ENCODE measurements at regions not wholly inside any gene's neighbourhood (a gene's known extent, or its start where the extent isn't known, plus 50 kb on each side); places are given as distances from the start of the nearest gene placed in this dataset.

DNA sequence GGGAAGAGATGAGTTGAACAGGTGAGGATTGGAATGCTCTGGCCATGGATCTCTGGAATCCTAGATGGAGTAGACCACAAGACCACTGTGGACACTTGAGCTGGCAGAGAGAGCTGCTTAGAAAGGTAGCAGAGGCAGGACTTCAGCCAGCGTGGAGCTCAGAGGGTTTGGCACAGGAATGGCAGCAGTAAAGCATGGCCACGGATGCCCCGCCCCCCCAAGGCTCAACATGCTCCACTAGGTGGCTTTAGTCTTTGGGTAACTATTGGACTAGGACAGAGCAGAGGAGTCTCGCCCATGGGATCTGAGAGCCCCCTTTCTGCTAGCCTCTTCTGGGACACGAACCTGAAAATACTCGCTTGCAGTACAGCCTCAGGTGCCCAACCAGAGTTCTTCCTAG, 150.1 kb upstream of the NEIL3 start:
- Histone ChIP-seq H3K36me3 (ENCODE audit: control insufficient read depth, insufficient read depth, low read length) (no peaks in the 10 kb centered on the region), H3K27ac (ENCODE audit: low read length) (no peak overlapping the region), H3K4me3 (ENCODE audit: low read length) (no peak overlapping the region), H3K9me3 (replicated peaks; ENCODE audit: control insufficient read depth, low read depth, low read length) (peaks cover 3% of the 10 kb centered on the region), H3K27me3 (ENCODE audit: control insufficient read depth, insufficient read depth, low read length) (no peaks in the 10 kb centered on the region), H3K4me1 (ENCODE audit: control insufficient read depth, insufficient read depth, low read length) (no peaks in the 10 kb centered on the region)
- no peak for DNase-seq
- 83% methylated on average over 4 of the region's 6 CpGs for WGBS (ENCODE audit: insufficient coverage)

DNA sequence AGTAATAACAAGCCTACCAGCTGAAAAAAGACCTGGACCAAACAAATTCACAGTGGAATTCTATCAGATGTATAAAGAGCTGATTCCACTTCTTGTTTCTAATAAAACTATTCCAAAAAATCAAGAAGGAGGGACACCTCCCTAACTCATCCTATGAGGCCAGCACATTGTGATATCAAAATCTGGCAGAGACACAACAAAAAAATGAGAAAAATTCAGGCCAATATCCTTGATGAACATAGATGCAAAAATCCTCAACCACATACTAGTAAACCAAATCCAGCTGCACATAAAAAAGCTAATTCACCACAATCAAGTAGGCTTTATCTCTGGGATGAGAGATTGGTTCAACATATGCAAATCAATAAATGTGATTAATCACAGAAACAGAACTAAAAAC, 147.9 kb upstream of the NEIL3 start:
- no peak overlapping the region for H3K4me3 ChIP-seq (ENCODE audit: low read length)
- no peaks in the 10 kb centered on the region for H3K27me3 ChIP-seq (ENCODE audit: control insufficient read depth, insufficient read depth, low read length)
- no peaks in the 10 kb centered on the region for H3K36me3 ChIP-seq (ENCODE audit: control insufficient read depth, insufficient read depth, low read length)
- no peaks in the 10 kb centered on the region for H3K4me1 ChIP-seq (ENCODE audit: control insufficient read depth, insufficient read depth, low read length)
- no peak overlapping the region for H3K27ac ChIP-seq (ENCODE audit: low read length)
- DNase-seq: no peak
- H3K9me3 ChIP-seq (replicated peaks; ENCODE audit: control insufficient read depth, low read depth, low read length): peaks cover 3% of the 10 kb centered on the region

DNA sequence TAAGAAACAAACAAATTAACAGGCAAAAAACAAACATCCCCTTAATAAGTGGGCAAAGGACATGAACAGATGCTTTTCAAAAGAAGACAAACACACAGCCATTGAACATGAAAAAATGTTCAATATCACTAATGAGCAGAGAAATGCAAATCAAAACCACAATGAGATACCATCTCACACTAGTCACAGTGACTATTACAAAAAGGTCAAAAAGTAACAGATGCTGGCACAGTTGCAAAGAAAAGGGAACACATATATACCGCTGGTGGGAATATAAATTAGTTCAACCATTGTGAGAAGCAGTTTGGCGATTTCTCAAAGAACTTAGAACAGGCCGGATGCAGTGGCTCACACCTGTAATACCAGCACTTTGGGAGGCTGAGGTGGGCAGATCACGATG, 146.1 kb upstream of the NEIL3 start:
- DNase-seq: no peak
- no peaks in the 10 kb centered on the region for H3K4me1 ChIP-seq (ENCODE audit: control insufficient read depth, insufficient read depth, low read length)

DNA sequence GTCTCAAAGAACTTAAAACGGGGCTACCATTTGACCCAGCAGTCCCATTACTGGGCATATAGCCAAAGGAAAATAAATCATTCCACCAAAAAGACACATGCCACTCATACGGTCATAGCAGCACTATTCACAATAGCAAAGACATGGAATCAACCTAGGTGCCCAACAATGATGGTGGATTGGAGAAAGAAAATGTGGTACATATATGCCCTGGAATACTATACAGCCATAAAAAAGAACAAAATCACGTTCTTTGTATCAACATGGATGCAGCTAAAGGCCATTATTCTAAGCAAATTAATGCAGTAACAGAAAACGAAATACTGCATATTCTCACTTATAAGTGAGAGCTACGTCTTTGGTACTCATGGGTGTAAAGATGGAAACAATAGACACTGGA, 138.1 kb upstream of the NEIL3 start:
- Histone ChIP-seq H3K27me3 (ENCODE audit: control insufficient read depth, insufficient read depth, low read length) (no peaks in the 10 kb centered on the region), H3K27ac (ENCODE audit: low read length) (no peak overlapping the region), H3K9me3 (replicated peaks; ENCODE audit: control insufficient read depth, low read depth, low read length) (peaks cover 6% of the 10 kb centered on the region), H3K4me1 (ENCODE audit: control insufficient read depth, insufficient read depth, low read length) (no peaks in the 10 kb centered on the region), H3K4me3 (ENCODE audit: low read length) (no peak overlapping the region), H3K36me3 (ENCODE audit: control insufficient read depth, insufficient read depth, low read length) (no peaks in the 10 kb centered on the region)
- no peak for DNase-seq
- no CpG with 5 or more reads among the region's 5 CpGs for WGBS (ENCODE audit: insufficient coverage)

More for the DNA sequence above, 146.1 kb upstream of the NEIL3 start:
- Histone ChIP-seq H3K9me3 (replicated peaks; ENCODE audit: control insufficient read depth, low read depth, low read length) (peaks cover 3% of the 10 kb centered on the region), H3K27me3 (ENCODE audit: control insufficient read depth, insufficient read depth, low read length) (no peaks in the 10 kb centered on the region), H3K36me3 (ENCODE audit: control insufficient read depth, insufficient read depth, low read length) (no peaks in the 10 kb centered on the region), H3K27ac (ENCODE audit: low read length) (no peak overlapping the region), H3K4me3 (ENCODE audit: low read length) (no peak overlapping the region)
- WGBS (ENCODE audit: insufficient coverage): no CpG with 5 or more reads among the region's 4 CpGs

DNA sequence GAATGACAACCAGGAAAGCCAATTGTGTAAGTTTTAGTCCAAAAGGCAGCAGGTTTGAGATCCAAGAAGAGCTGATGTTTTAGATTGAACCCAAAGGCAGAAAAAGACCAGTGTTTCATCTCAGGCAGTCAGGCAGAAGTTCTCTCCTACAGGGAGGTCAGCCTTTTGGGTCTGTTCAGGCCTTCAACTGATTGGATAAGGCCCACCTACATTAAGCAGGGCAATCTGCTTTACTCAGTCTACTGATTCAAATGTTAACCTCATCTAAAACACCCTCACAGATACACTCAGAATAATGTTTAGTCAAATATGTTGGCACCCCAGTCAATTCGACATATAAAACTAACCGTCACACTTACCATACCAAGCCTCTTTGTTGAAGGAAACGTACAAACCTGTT, 134.2 kb upstream of the NEIL3 start:
- DNase-seq: no peak
- no CpG with 5 or more reads among the region's 3 CpGs for WGBS (ENCODE audit: insufficient coverage)
- Histone ChIP-seq H3K27ac (ENCODE audit: low read length) (no peak overlapping the region), H3K27me3 (ENCODE audit: control insufficient read depth, insufficient read depth, low read length) (no peaks in the 10 kb centered on the region), H3K9me3 (replicated peaks; ENCODE audit: control insufficient read depth, low read depth, low read length) (peaks cover 6% of the 10 kb centered on the region), H3K4me1 (ENCODE audit: control insufficient read depth, insufficient read depth, low read length) (no peaks in the 10 kb centered on the region), H3K4me3 (ENCODE audit: low read length) (no peak overlapping the region), H3K36me3 (ENCODE audit: control insufficient read depth, insufficient read depth, low read length) (no peaks in the 10 kb centered on the region)

DNA sequence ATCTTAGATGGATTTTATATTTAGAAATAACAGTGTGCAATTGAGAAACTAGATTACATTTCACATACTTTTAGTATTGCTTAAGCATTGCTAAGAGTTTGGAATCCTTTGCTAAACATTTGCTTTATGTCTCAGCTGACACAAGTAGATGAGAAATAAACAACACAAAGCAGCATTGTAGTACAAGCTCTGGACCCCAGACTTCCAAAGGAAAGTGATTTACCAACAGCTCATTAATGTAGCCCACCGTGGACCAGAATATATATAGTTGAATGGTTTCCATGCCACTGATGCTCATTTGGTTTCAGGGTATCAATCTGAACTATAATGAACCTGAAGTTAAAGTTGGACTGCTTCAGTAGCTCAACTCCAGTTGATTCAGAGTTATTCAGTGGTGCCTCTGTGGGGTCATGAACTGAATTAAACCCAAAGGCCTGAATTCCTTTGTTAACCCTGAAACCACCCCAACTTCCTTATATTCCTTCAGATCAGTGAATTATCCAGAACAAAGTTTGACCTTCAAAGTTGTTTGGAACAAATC, 132.1 kb upstream of the NEIL3 start:
- H3K36me3 ChIP-seq (ENCODE audit: control insufficient read depth, insufficient read depth, low read length): no peaks in the 10 kb centered on the region
- peak; percentile 70 for DNase-seq
- H3K27ac ChIP-seq (ENCODE audit: low read length): peak overlapping the region; percentile 17
- WGBS (ENCODE audit: insufficient coverage): no CpG with 5 or more reads among the region's 1 CpG
- no peaks in the 10 kb centered on the region for H3K27me3 ChIP-seq (ENCODE audit: control insufficient read depth, insufficient read depth, low read length)
- H3K4me3 ChIP-seq (ENCODE audit: low read length): no peak overlapping the region
- peaks cover 3% of the 10 kb centered on the region for H3K9me3 ChIP-seq (replicated peaks; ENCODE audit: control insufficient read depth, low read depth, low read length)
- no peaks in the 10 kb centered on the region for H3K4me1 ChIP-seq (ENCODE audit: control insufficient read depth, insufficient read depth, low read length)

DNA sequence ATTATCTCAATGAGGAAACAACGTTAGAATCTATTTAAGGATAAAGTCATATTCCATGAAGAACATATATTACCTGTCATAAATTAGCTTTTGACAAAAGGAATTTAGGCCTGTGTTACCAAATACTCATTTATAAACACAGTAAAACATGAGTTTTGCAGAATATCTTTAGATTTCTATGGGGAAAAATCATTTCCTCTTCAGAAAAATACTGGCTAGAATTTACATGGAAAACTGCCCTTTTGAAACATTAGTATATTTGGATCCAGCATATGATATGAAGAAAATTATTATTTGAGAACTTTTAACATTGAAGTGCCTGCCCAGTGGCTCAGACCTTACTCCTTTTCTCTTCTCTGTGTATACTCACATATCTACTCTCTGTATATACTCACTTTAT, 131.4 kb upstream of the NEIL3 start:
- no CpG with 5 or more reads among the region's 1 CpG for WGBS (ENCODE audit: insufficient coverage)
- H3K36me3 ChIP-seq (ENCODE audit: control insufficient read depth, insufficient read depth, low read length): no peaks in the 10 kb centered on the region
- peak; percentile 68 for DNase-seq
- H3K27me3 ChIP-seq (ENCODE audit: control insufficient read depth, insufficient read depth, low read length): no peaks in the 10 kb centered on the region
- no peaks in the 10 kb centered on the region for H3K4me1 ChIP-seq (ENCODE audit: control insufficient read depth, insufficient read depth, low read length)
- no peak overlapping the region for H3K4me3 ChIP-seq (ENCODE audit: low read length)
- H3K9me3 ChIP-seq (replicated peaks; ENCODE audit: control insufficient read depth, low read depth, low read length): peaks cover 3% of the 10 kb centered on the region
- no peak overlapping the region for H3K27ac ChIP-seq (ENCODE audit: low read length)

DNA sequence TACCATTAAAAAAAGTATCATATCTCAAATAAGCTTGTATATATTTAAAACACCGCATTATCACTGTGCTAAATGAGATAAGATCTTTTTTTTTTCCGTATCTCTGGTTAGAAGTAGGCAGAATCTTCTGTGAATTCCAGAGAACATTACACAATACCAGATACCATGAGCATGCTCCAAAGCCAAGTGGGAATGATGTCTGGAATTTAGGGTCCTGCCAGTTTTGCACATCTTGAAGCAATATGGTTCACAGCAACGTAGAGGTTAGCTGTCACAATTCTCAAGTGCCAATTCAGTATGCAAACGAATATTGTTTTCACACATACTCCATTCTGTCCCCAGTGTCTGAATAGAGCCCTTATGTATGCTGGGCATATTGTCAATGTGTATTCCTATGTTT, 127.5 kb upstream of the NEIL3 start:
- H3K27me3 ChIP-seq (ENCODE audit: control insufficient read depth, insufficient read depth, low read length): no peaks in the 10 kb centered on the region
- no peak overlapping the region for H3K27ac ChIP-seq (ENCODE audit: low read length)
- H3K4me3 ChIP-seq (ENCODE audit: low read length): no peak overlapping the region
- no peaks in the 10 kb centered on the region for H3K4me1 ChIP-seq (ENCODE audit: control insufficient read depth, insufficient read depth, low read length)
- no peaks in the 10 kb centered on the region for H3K9me3 ChIP-seq (replicated peaks; ENCODE audit: control insufficient read depth, low read depth, low read length)
- no CpG with 5 or more reads among the region's 4 CpGs for WGBS (ENCODE audit: insufficient coverage)
- DNase-seq: peak; percentile 41
- no peaks in the 10 kb centered on the region for H3K36me3 ChIP-seq (ENCODE audit: control insufficient read depth, insufficient read depth, low read length)

DNA sequence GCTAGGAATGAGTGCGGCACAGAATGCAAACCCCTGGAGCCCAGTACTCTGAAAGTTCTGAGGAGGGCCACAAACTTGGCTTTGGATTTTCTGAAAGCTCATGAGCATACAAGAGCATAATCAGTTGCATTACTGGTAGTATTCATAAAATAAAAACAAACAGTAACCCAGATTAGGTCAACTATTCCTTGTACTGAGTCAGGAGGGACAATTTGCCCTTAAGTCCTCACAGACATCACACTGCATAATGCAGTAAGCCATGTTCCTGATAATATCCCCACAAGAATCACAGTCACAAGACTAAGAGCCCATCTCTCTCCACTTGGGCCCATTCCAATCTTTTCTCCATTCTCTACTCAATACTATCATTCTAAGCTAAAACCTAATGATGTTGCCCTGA, 126.9 kb upstream of the NEIL3 start:
- Histone ChIP-seq H3K4me3 (ENCODE audit: low read length) (no peak overlapping the region), H3K9me3 (replicated peaks; ENCODE audit: control insufficient read depth, low read depth, low read length) (no peaks in the 10 kb centered on the region), H3K4me1 (ENCODE audit: control insufficient read depth, insufficient read depth, low read length) (no peaks in the 10 kb centered on the region), H3K27me3 (ENCODE audit: control insufficient read depth, insufficient read depth, low read length) (no peaks in the 10 kb centered on the region), H3K36me3 (ENCODE audit: control insufficient read depth, insufficient read depth, low read length) (no peaks in the 10 kb centered on the region), H3K27ac (ENCODE audit: low read length) (no peak overlapping the region)
- no peak for DNase-seq
- WGBS (ENCODE audit: insufficient coverage): no CpG with 5 or more reads among the region's 1 CpG

DNA sequence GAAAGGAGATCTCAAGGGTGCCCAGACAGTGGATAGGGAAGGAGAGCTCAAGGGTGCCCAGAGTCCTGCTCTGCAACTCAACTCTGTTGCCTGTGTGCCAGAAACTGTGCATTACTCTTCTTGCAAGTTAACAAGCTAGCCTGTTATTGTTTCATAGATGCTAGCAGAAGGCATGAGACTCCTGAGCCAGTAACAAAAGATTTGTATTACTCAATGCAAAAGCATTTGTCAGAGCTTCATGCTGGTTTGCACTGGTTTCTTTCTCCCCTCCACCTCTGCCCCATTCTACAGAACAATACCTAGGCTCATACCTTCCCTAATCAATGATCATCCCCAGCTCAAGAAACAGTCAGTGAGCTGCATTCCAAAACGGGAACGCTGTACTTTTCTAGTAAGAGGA, 124.5 kb upstream of the NEIL3 start:
- Histone ChIP-seq H3K4me3 (ENCODE audit: low read length) (no peak overlapping the region), H3K27ac (ENCODE audit: low read length) (no peak overlapping the region), H3K4me1 (ENCODE audit: control insufficient read depth, insufficient read depth, low read length) (no peaks in the 10 kb centered on the region), H3K36me3 (ENCODE audit: control insufficient read depth, insufficient read depth, low read length) (no peaks in the 10 kb centered on the region), H3K27me3 (ENCODE audit: control insufficient read depth, insufficient read depth, low read length) (no peaks in the 10 kb centered on the region), H3K9me3 (replicated peaks; ENCODE audit: control insufficient read depth, low read depth, low read length) (no peaks in the 10 kb centered on the region)
- DNase-seq: no peak
- no CpG with 5 or more reads among the region's 2 CpGs for WGBS (ENCODE audit: insufficient coverage)

DNA sequence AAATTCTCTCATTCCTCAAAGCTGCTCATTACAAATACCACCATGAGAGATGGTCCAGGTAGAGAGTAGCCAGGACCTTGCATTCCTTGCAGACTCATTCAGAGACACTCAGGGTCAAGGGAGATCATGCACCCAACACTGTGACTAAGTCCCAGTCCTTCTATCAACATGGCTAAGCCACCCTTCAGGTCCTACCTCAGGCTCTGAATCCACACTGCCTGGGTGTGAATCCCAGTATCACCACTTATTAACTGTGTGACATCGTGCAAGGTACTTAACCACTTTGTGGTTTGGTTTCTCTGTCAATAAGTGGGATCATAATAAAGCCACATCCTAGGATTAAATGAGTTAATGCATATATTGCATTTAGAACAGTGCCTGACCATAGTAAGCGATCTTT, 124.1 kb upstream of the NEIL3 start:
- H3K36me3 ChIP-seq (ENCODE audit: control insufficient read depth, insufficient read depth, low read length): no peaks in the 10 kb centered on the region
- H3K9me3 ChIP-seq (replicated peaks; ENCODE audit: control insufficient read depth, low read depth, low read length): no peaks in the 10 kb centered on the region
- H3K27ac ChIP-seq (ENCODE audit: low read length): no peak overlapping the region
- no peak for DNase-seq
- no peaks in the 10 kb centered on the region for H3K27me3 ChIP-seq (ENCODE audit: control insufficient read depth, insufficient read depth, low read length)
- no CpG with 5 or more reads among the region's 2 CpGs for WGBS (ENCODE audit: insufficient coverage)
- no peak overlapping the region for H3K4me3 ChIP-seq (ENCODE audit: low read length)
- no peaks in the 10 kb centered on the region for H3K4me1 ChIP-seq (ENCODE audit: control insufficient read depth, insufficient read depth, low read length)

Data from muscle of leg (tissue), 3 donors.